SHP77 treated with DMSO at 0.1 percent for 48 hours (cell line): ENCODE measurements at regions not wholly inside any gene's neighbourhood (a gene's known extent, or its start where the extent isn't known, plus 50 kb on each side); places are given as distances from the start of the nearest gene placed in this dataset.

Experiments
- DNase-seq: peaks from one replicate; lab custom pipeline; 2025; lab: John Stamatoyannopoulos, UW

- no peak for DNase-seq
These were observed 75.1 kb upstream of the FSTL4 start for GRCh38 chr5:133687212-133688061.

- no peak for DNase-seq
These were observed 74.2 kb upstream of the FSTL4 start for GRCh38 chr5:133686566-133686965.

- DNase-seq, result no peak
These were observed 73.2 kb upstream of the FSTL4 start for GRCh38 chr5:133685402-133686018.

- no peak for DNase-seq
These were observed 71.6 kb upstream of the FSTL4 start for GRCh38 chr5:133683646-133684596.

- no peak for DNase-seq
These were observed 70.1 kb upstream of the FSTL4 start for GRCh38 chr5:133682451-133682850.

- no peak for DNase-seq
These were observed 69.6 kb upstream of the FSTL4 start for GRCh38 chr5:133681896-133682295.

GRCh38 chr5:133680830-133681565 is 68.7 kb upstream of the FSTL4 start:
- no peak for DNase-seq

GRCh38 chr5:133679534-133679933 is 67.2 kb upstream of the FSTL4 start:
- DNase-seq, result no peak

- DNase-seq, result no peak
These were observed 63.2 kb upstream of the FSTL4 start for GRCh38 chr5:133675376-133676154.

- no peak for DNase-seq
These were observed 58.0 kb upstream of the FSTL4 start for GRCh38 chr5:133670336-133670735.

GRCh38 chr5:133669472-133669871 is 57.1 kb upstream of the FSTL4 start:
- no peak for DNase-seq

- DNase-seq, result no peak
These were observed 56.1 kb upstream of the FSTL4 start for GRCh38 chr5:133668458-133668857.

GRCh38 chr5:133667217-133667616 is 54.9 kb upstream of the FSTL4 start:
- no peak for DNase-seq

GRCh38 chr5:133665571-133665970 is 53.2 kb upstream of the FSTL4 start:
- no peak for DNase-seq

- no peak for DNase-seq
These were observed 52.1 kb upstream of the FSTL4 start for GRCh38 chr5:133664422-133664821.

GRCh38 chr5:133663397-133664054 is 51.2 kb upstream of the FSTL4 start:
- DNase-seq, result no peak

GRCh38 chr5:133662578-133662977 is 50.2 kb upstream of the FSTL4 start:
- DNase-seq, result no peak
